Panc1 (cell line): ENCODE measurements at regions not wholly inside any gene's neighbourhood (a gene's known extent, or its start where the extent isn't known, plus 50 kb on each side); places are given as distances from the start of the nearest gene placed in this dataset.

ENCODE experiments used
- CTCF ChIP-seq: fragments of 450-650 bp; IDR thresholded peaks from 2 replicates; pipeline ENCODE4 v1.5.1; 2017; ENCODE audit warnings: mild to moderate bottlenecking
- POLR2AphosphoS5 ChIP-seq: IDR thresholded peaks from 2 replicates; pipeline ENCODE4 v1.6.1; 2012; ENCODE audit warnings: mild to moderate bottlenecking, low read depth, low read length, moderate library complexity
- TCF7L2 ChIP-seq: IDR thresholded peaks from 2 replicates; pipeline ENCODE4 v1.6.1; 2011; ENCODE audit warnings: mild to moderate bottlenecking, low read depth, low read length, inconsistent platforms

DNA sequence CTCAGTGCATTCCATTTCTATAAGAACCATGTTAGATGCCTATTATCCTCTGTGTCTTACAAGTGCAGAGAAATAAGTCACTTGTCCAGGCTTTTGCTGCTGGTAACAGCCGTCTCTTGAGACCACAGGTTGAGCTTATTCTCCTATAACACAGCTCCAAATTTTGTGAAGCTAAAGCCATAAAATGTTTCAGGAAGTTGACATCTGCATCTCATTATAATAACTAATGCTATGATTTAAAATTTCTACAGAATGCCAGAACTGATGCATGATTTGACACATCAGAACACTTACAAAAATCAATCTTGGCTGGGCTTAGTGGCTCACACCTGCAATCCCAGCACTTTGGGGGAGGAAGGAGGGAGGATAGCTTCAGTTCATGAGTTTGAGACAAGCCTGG, 986.9 kb downstream of the TYW1 start:
- TF ChIP-seq CTCF = no peak
- no peak for TF ChIP-seq TCF7L2
- no peak for TF ChIP-seq POLR2AphosphoS5
